ENCODE measurements at regions not wholly inside any gene's neighbourhood (a gene's known extent, or its start where the extent isn't known, plus 50 kb on each side); places are given as distances from the start of the nearest gene placed in this dataset.

DNA sequence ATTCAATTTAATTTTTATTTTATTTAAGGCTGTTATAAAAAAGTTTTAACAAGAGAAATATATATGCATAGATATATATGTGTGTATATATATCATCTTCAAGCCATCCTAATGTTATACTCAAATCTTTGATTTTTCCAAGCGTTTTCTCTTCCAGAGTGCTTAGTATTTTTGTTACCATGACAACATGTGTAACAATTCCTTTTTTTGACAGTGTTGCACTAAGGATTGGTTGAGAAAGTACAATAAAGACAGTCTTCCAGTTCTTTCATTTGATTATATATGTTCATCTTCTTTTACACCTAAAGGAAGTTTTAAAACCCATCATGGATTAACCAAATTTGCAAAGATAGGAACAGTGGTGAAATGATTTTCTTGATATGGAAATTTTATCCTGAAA is 171.7 kb downstream of the KLF6 start:
- no peaks in the 10 kb centered on the region for H3K4me1 Mint-ChIP-seq (ENCODE audit: unreplicated experiment)
- no peak for TF ChIP-seq CTCF (IDR thresholded peaks at IDR 0.05)
- peaks cover 7% of the 10 kb centered on the region for H3K36me3 Mint-ChIP-seq (ENCODE audit: unreplicated experiment)
- H3K9me3 Mint-ChIP-seq (ENCODE audit: unreplicated experiment), result peaks cover 25% of the 10 kb centered on the region
- DNase-seq (ENCODE audit: extremely low spot score, unreplicated experiment), result no peak
- H3K27me3 Mint-ChIP-seq (ENCODE audit: unreplicated experiment), result no peaks in the 10 kb centered on the region
- no peak overlapping the region for H3K4me3 Mint-ChIP-seq (ENCODE audit: unreplicated experiment)
- H3K27ac Mint-ChIP-seq (ENCODE audit: unreplicated experiment), result no peak overlapping the region

DNA sequence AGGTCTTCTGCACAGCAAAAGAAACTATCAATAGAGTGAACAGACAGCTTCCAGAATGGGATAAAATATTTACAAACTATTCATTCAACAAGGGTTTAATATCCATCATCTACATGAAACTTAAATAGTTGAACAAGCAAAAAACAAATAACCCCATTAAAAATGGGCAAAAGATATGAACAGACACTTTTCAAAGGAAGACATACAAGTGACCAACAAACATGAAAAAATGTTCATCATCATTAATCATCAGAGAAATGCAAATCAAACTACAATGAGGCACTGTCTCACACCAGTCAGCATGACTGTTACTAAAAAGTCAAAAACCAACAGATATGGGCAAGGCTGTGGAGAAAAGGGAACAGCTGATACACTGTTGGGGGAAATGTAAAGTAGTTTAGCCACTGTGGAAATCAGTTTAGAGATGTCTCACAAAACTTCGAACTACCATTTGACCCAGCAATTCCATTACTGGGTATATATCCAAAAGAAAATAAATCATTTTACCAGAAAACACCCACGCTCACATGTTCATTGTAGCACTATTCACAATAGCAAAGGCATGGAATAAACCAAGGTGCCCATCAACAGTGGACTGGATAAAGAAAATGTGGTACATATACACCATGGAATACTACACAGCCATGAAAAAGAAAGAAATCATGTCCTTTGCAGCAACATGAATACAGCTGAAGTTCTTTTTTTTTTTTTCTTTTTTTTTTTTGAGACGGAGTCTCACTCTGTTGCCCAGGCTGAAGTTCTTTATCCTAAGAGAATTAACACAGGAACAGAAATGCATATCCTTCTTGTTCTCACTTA is 172.6 kb downstream of the KLF6 start:
- Mint-ChIP-seq H3K9me3 (ENCODE audit: unreplicated experiment) (peaks cover 31% of the 10 kb centered on the region), H3K27me3 (ENCODE audit: unreplicated experiment) (no peaks in the 10 kb centered on the region), H3K36me3 (ENCODE audit: unreplicated experiment) (peaks cover 9% of the 10 kb centered on the region), H3K4me1 (ENCODE audit: unreplicated experiment) (no peaks in the 10 kb centered on the region), H3K27ac (ENCODE audit: unreplicated experiment) (no peak overlapping the region), H3K4me3 (ENCODE audit: unreplicated experiment) (no peak overlapping the region)
- no peak for TF ChIP-seq CTCF (IDR thresholded peaks at IDR 0.05)
- DNase-seq (ENCODE audit: extremely low spot score, unreplicated experiment), result no peak

GRCh38 chr10:3606309-3606708 is 178.7 kb downstream of the KLF6 start:
- H3K9me3 Mint-ChIP-seq (ENCODE audit: unreplicated experiment), result peaks cover 29% of the 10 kb centered on the region

DNA sequence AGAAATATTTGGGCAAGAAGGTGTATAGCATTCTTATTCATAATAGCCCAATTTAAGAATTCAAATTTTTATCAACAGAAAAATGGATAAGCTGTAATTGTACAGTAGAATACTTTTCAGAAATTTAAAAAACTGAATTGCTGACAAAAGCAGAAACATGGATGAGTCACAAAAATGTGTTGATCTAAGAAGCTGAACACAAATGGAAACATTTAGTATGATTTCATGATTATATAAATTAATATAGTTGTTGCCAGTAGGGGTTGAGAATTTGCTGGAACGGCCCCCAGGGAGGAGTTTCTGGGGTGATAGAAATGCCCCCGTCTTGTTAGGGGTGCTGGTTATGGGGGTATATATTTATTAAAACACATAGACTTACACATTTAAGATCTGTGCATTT is 179.1 kb downstream of the KLF6 start:
- H3K9me3 Mint-ChIP-seq (ENCODE audit: unreplicated experiment), result peaks cover 28% of the 10 kb centered on the region
- no peak for TF ChIP-seq CTCF (IDR thresholded peaks at IDR 0.05)
- H3K4me3 Mint-ChIP-seq (ENCODE audit: unreplicated experiment), result no peak overlapping the region
- no peak overlapping the region for H3K27ac Mint-ChIP-seq (ENCODE audit: unreplicated experiment)
- no peak for DNase-seq (ENCODE audit: extremely low spot score, unreplicated experiment)
- peaks cover 9% of the 10 kb centered on the region for H3K4me1 Mint-ChIP-seq (ENCODE audit: unreplicated experiment)
- no peaks in the 10 kb centered on the region for H3K27me3 Mint-ChIP-seq (ENCODE audit: unreplicated experiment)
- peaks cover 4% of the 10 kb centered on the region for H3K36me3 Mint-ChIP-seq (ENCODE audit: unreplicated experiment)

More at GRCh38 chr10:3606309-3606708, 178.7 kb downstream of the KLF6 start:
- Mint-ChIP-seq H3K4me3 (ENCODE audit: unreplicated experiment) (no peak overlapping the region), H3K36me3 (ENCODE audit: unreplicated experiment) (peaks cover 4% of the 10 kb centered on the region), H3K27me3 (ENCODE audit: unreplicated experiment) (no peaks in the 10 kb centered on the region), H3K4me1 (ENCODE audit: unreplicated experiment) (peaks cover 9% of the 10 kb centered on the region), H3K27ac (ENCODE audit: unreplicated experiment) (no peak overlapping the region)
- DNase-seq (ENCODE audit: extremely low spot score, unreplicated experiment), result no peak
- no peak for TF ChIP-seq CTCF (IDR thresholded peaks at IDR 0.05)

- Mint-ChIP-seq H3K27me3 (ENCODE audit: unreplicated experiment) (no peaks in the 10 kb centered on the region), H3K9me3 (ENCODE audit: unreplicated experiment) (no peaks in the 10 kb centered on the region), H3K4me1 (ENCODE audit: unreplicated experiment) (no peaks in the 10 kb centered on the region), H3K27ac (ENCODE audit: unreplicated experiment) (no peak overlapping the region), H3K4me3 (ENCODE audit: unreplicated experiment) (no peak overlapping the region), H3K36me3 (ENCODE audit: unreplicated experiment) (no peaks in the 10 kb centered on the region)
- no peak for TF ChIP-seq CTCF (IDR thresholded peaks at IDR 0.05)
- DNase-seq (ENCODE audit: extremely low spot score, unreplicated experiment), result no peak
Measured at GRCh38 chr10:3595736-3596135, 189.3 kb downstream of the KLF6 start.

All from osteocyte (in vitro differentiated cells).